SK-N-SH (cell line): ENCODE measurements at regions not wholly inside any gene's neighbourhood (a gene's known extent, or its start where the extent isn't known, plus 50 kb on each side); places are given as distances from the start of the nearest gene placed in this dataset.

Source experiments
- CTCF ChIA-PET: fragments of 300-600, 350-600 bp; formaldehyde crosslinking; extraction: SDS; loops from one replicate; lab custom pipeline; 2021; lab: Yijun Ruan, JAX
- POLR2A ChIA-PET: fragments of 350-600 bp; sonication (Branson Sonifier 250); formaldehyde crosslinking; extraction: SDS; loops from one replicate; lab custom pipeline; 2020; ENCODE audit warnings: antibody characterized with exemption, inconsistent platforms; lab: Yijun Ruan, JAX
- DNase-seq: peaks from one replicate; pipeline ENCODE4 v3.0.0; 2012
- H2AFZ ChIP-seq: fragments of 200-600 bp; sonication (generic); 2 replicates; pipeline ENCODE4 v1.8.1; 2016; ENCODE audit warnings: antibody characterized with exemption, mild to moderate bottlenecking, low read depth
- H3F3A ChIP-seq: fragments of 200-600 bp; sonication (generic); replicated peaks from 2 replicates; pipeline ENCODE3; 2016; ENCODE audit warnings: antibody characterized with exemption, mild to moderate bottlenecking; ENCODE audit not compliant: insufficient read depth
- H3K27ac ChIP-seq, 2 experiments: fragments of 200-500 bp in 1 of 2; fragments of 200-600 bp in 1 of 2; sonication (Bioruptor generic) in 1 of 2; sonication (generic), shearing (Covaris generic) in 1 of 2; 2 replicates each; pipeline versions ENCODE4 v1.5.1 to v1.6.1; 2014 to 2016; ENCODE audit warnings: low read depth in 2 of 2, inconsistent platforms in 1 of 2, low read length in 1 of 2, mild to moderate bottlenecking in 1 of 2, mixed read lengths in 1 of 2
- H3K27me3 ChIP-seq: fragments of 200-600 bp; sonication (generic), shearing (Covaris generic); 2 replicates; pipeline ENCODE4 v1.6.1; 2016; ENCODE audit warnings: mixed run types; ENCODE audit not compliant: insufficient read depth
- H3K36me3 ChIP-seq, 2 experiments: fragments of 200-500 bp in 1 of 2; fragments of 200-600 bp in 1 of 2; sonication (Bioruptor generic) in 1 of 2; sonication (generic) in 1 of 2; replicated peaks in 1 of 2; 2 replicates each; pipeline versions ENCODE3 to v1.5.1; 2014 to 2016; ENCODE audit warnings: low read length in 1 of 2, mild to moderate bottlenecking in 1 of 2; ENCODE audit not compliant: insufficient read depth in 2 of 2, control insufficient read depth in 1 of 2
- H3K4me1 ChIP-seq, 2 experiments: fragments of 200-500 bp in 1 of 2; fragments of 200-600 bp in 1 of 2; sonication (Bioruptor generic) in 1 of 2; sonication (generic), shearing (Covaris generic) in 1 of 2; 2 replicates each; pipeline versions ENCODE4 v1.5.1 to v1.6.1; 2014 to 2016; ENCODE audit warnings: low read depth in 1 of 2, low read length in 1 of 2, mixed run types in 1 of 2; ENCODE audit not compliant: insufficient read depth in 2 of 2, control insufficient read depth in 1 of 2
- H3K4me2 ChIP-seq: fragments of 200-600 bp; sonication (generic), shearing (Covaris generic); 2 replicates; pipeline ENCODE4 v1.6.1; 2017; ENCODE audit warnings: mixed run types
- H3K4me3 ChIP-seq, 2 experiments: fragments of 200-500 bp in 1 of 2; fragments of 200-600 bp in 1 of 2; sonication (Bioruptor generic) in 1 of 2; sonication (generic), shearing (Covaris generic) in 1 of 2; 2 replicates each; pipeline versions ENCODE4 v1.5.1 to v1.8.1; 2014 to 2016; ENCODE audit warnings: low read depth in 2 of 2, inconsistent platforms in 1 of 2, low read length in 1 of 2, mild to moderate bottlenecking in 1 of 2, mixed read lengths in 1 of 2, moderate library complexity in 1 of 2
- H3K79me2 ChIP-seq: fragments of 200-600 bp; sonication (generic); 2 replicates; pipeline ENCODE4 v1.8.1; 2017; ENCODE audit warnings: mild to moderate bottlenecking; ENCODE audit not compliant: insufficient read depth
- H3K9ac ChIP-seq: fragments of 200-600 bp; sonication (generic); 2 replicates; pipeline ENCODE4 v1.6.1; 2017; ENCODE audit warnings: mixed run types
- H3K9me2 ChIP-seq: fragments of 200-600 bp; sonication (generic); 2 replicates; pipeline ENCODE4 v1.6.1; 2017; ENCODE audit warnings: mixed run types
- H3K9me3 ChIP-seq: fragments of 200-600 bp; sonication (generic); 2 replicates; pipeline ENCODE4 v1.6.1; 2017; ENCODE audit warnings: mixed run types, mild to moderate bottlenecking, moderate library complexity
- H4K20me1 ChIP-seq: fragments of 200-600 bp; sonication (generic); 2 replicates; pipeline ENCODE4 v1.6.1; 2017; ENCODE audit warnings: mild to moderate bottlenecking, mixed run types; ENCODE audit not compliant: insufficient read depth
- CTCF ChIP-seq: fragments of 200-600 bp; sonication (generic); IDR thresholded peaks from 2 replicates; pipeline ENCODE4 v1.6.1; 2017; ENCODE audit warnings: antibody characterized with exemption, mild to moderate bottlenecking, moderate library complexity
- ELF1 ChIP-seq: IDR thresholded peaks from 2 replicates; pipeline ENCODE4 v1.4.0; 2012
- FOXM1 ChIP-seq: IDR thresholded peaks from 2 replicates; pipeline ENCODE4 v1.4.0; 2012; ENCODE audit warnings: low read depth, mild to moderate bottlenecking
- GABPA ChIP-seq: IDR thresholded peaks from 2 replicates; pipeline ENCODE4 v1.4.0; 2012; ENCODE audit warnings: low read depth, mild to moderate bottlenecking
- GATA2 ChIP-seq: sonication (generic); formaldehyde crosslinking; IDR thresholded peaks from 2 replicates; pipeline ENCODE4 v1.5.0; 2020; ENCODE audit warnings: mild to moderate bottlenecking, missing genetic modification reagents
- JUND ChIP-seq: IDR thresholded peaks from 2 replicates; pipeline ENCODE4 v1.4.0; 2012
- MAX ChIP-seq: IDR thresholded peaks from 2 replicates; pipeline ENCODE4 v1.4.0; 2012; ENCODE audit warnings: low read depth
- MXI1 ChIP-seq: IDR thresholded peaks from 2 replicates; pipeline ENCODE4 v1.6.1; 2012; ENCODE audit warnings: mild to moderate bottlenecking, low read depth, low read length, improper control_type of control experiment
- NFIC ChIP-seq: IDR thresholded peaks from 2 replicates; pipeline ENCODE4 v1.4.0; 2012; ENCODE audit warnings: borderline replicate concordance
- PBX3 ChIP-seq: IDR thresholded peaks from 2 replicates; pipeline ENCODE4; 2012
- REST ChIP-seq: IDR thresholded peaks from 2 replicates; pipeline ENCODE4 v1.6.1; 2012; ENCODE audit warnings: mild to moderate bottlenecking, low read depth, low read length, moderate library complexity
- RXRA ChIP-seq: IDR thresholded peaks from 2 replicates; pipeline ENCODE4 v1.4.0; 2012; ENCODE audit warnings: low read depth, mild to moderate bottlenecking, borderline replicate concordance
- TAF1 ChIP-seq: IDR thresholded peaks from 2 replicates; pipeline ENCODE4 v1.6.1; 2012; ENCODE audit warnings: low read depth, mild to moderate bottlenecking, low read length, moderate library complexity, borderline replicate concordance
- TEAD4 ChIP-seq: IDR thresholded peaks from 2 replicates; pipeline ENCODE4 v1.4.0; 2012; ENCODE audit warnings: mild to moderate bottlenecking, borderline replicate concordance; ENCODE audit not compliant: insufficient read depth
- USF1 ChIP-seq: IDR thresholded peaks from 2 replicates; pipeline ENCODE4 v1.4.0; 2012; ENCODE audit warnings: low read depth, borderline replicate concordance
- ZBTB33 ChIP-seq: IDR thresholded peaks from 2 replicates; pipeline ENCODE4 v1.4.0; 2012; ENCODE audit warnings: low read depth, borderline replicate concordance
- WGBS: methylation state at CpG from one replicate; pipeline ENCODE4 v1.1.6; 2017; ENCODE audit warnings: low lambda C conversion rate; 5-methylcytosine and 5-hydroxymethylcytosine counted together

- Histone ChIP-seq H3K4me2 (no peak overlapping the region), H3K9me3 (no peaks in the 10 kb centered on the region), H3K27ac (no peak overlapping the region), H3K36me3 (no peaks in the 10 kb centered on the region), H2AFZ (no peak overlapping the region), H3K27me3 (no peaks in the 10 kb centered on the region), H3K9ac (no peak overlapping the region), H3K9me2 (no peaks in the 10 kb centered on the region), H3K79me2 (no peaks in the 10 kb centered on the region), H3K4me3 (no peak overlapping the region), H3K4me1 (no peaks in the 10 kb centered on the region)
- WGBS = 64% methylated on average over 2 of the region's 2 CpGs
- CTCF ChIA-PET = no interaction called here
- POLR2A ChIA-PET = no interaction called here
- DNase-seq = no peak
- TF ChIP-seq JUND (no peak), PBX3 (no peak), ELF1 (no peak), MXI1 (no peak), TAF1 (no peak), USF1 (no peak), GABPA (no peak), REST (no peak), FOXM1 (no peak), NFIC (no peak), MAX (no peak), GATA2 (CRISPR knock-in tag) (no peak), CTCF (no peak), TEAD4 (no peak), RXRA (no peak), ZBTB33 (no peak)
- TF ChIP-seq, all 33 proteins: peak for 0
- no peaks in the 10 kb centered on the region for H3F3A ChIP-seq
- H4K20me1 ChIP-seq = no peaks in the 10 kb centered on the region
Observed at GRCh38 chr2:225761396-225761795, 361.9 kb downstream of the NYAP2 start.
